Muscle layer of duodenum (tissue), 2 donors: ENCODE measurements at regions not wholly inside any gene's neighbourhood (a gene's known extent, or its start where the extent isn't known, plus 50 kb on each side); places are given as distances from the start of the nearest gene placed in this dataset.

Experiments
- H3K27ac ChIP-seq: one replicate; pipeline ENCODE4 v1.7.0; 2013; ENCODE audit warnings: mild to moderate bottlenecking, low read length
- H3K27me3 ChIP-seq: one replicate; pipeline ENCODE4 v1.7.0; 2013; ENCODE audit warnings: low read depth, mild to moderate bottlenecking, control low read depth, low read length
- H3K36me3 ChIP-seq, 2 donors: one replicate each; pipeline ENCODE4 v1.7.0; 2013; ENCODE audit warnings: low read length in 2 of 2, control low read depth in 1 of 2, mild to moderate bottlenecking in 1 of 2; ENCODE audit not compliant: insufficient read depth in 2 of 2, control insufficient read depth in 1 of 2
- H3K4me1 ChIP-seq, 2 donors: one replicate each; pipeline ENCODE4 v1.7.0; 2013; ENCODE audit warnings: low read length in 2 of 2, mild to moderate bottlenecking in 2 of 2, control low read depth in 1 of 2, moderate library complexity in 1 of 2; ENCODE audit not compliant: insufficient read depth in 2 of 2, control insufficient read depth in 1 of 2
- H3K4me3 ChIP-seq, 2 donors: one replicate each; pipeline ENCODE4 v1.7.0; 2013; ENCODE audit warnings: low read length in 2 of 2, low read depth in 1 of 2, mild to moderate bottlenecking in 1 of 2
- H3K9me3 ChIP-seq, 2 donors: one replicate each; pipeline ENCODE4 v1.7.0; 2013; ENCODE audit warnings: low read length in 2 of 2, control low read depth in 1 of 2, mild to moderate bottlenecking in 1 of 2; ENCODE audit not compliant: control insufficient read depth in 1 of 2
- donor health status: healthy.

- H3K27me3 ChIP-seq: peaks cover 3% of the 10 kb centered on the region
- H3K27ac ChIP-seq: no peak overlapping the region
- no peak overlapping the region for H3K4me3 ChIP-seq
- no peaks in the 10 kb centered on the region for H3K4me1 ChIP-seq
- no peaks in the 10 kb centered on the region for H3K36me3 ChIP-seq
- peaks cover 0 to 14% of the 10 kb centered on the region in 2 donors for H3K9me3 ChIP-seq
Measured at GRCh38 chr1:37282764-37283163, 191.6 kb upstream of the ZC3H12A start.

DNA sequence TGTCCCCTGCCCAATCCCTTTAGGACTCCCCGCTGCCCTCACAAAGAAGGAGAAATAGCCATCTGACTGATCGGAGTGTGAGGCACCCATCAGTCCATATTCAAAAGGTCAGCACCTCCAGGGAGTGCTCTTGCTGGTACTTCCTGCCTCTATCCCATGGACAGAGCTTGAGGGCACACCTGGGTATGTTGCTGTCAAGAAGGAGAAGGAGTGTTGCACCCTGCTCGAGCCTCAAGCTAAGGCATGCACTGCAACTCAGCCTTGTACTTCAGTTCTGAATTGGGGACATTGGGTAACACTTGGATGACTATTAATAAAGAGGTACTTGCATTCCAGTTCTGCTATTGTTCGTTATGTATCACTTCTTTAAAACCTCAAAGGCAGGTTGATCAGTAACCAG, 190.3 kb upstream of the ZC3H12A start:
- no peaks in the 10 kb centered on the region for H3K27me3 ChIP-seq
- H3K27ac ChIP-seq: no peak overlapping the region
- H3K9me3 ChIP-seq: peaks cover 0 to 14% of the 10 kb centered on the region in 2 donors
- no peaks in the 10 kb centered on the region for H3K4me1 ChIP-seq
- H3K36me3 ChIP-seq: no peaks in the 10 kb centered on the region
- no peak overlapping the region for H3K4me3 ChIP-seq

GRCh38 chr1:37286881-37287280, 187.5 kb upstream of the ZC3H12A start:
- no peaks in the 10 kb centered on the region for H3K4me1 ChIP-seq
- H3K36me3 ChIP-seq: no peaks in the 10 kb centered on the region
- H3K4me3 ChIP-seq: no peak overlapping the region
- peaks cover 0 to 3% of the 10 kb centered on the region in 2 donors for H3K9me3 ChIP-seq
- H3K27me3 ChIP-seq: no peaks in the 10 kb centered on the region
- no peak overlapping the region for H3K27ac ChIP-seq

GRCh38 chr1:37288900-37289299, 185.5 kb upstream of the ZC3H12A start:
- H3K9me3 ChIP-seq: peaks cover 0 to 3% of the 10 kb centered on the region in 2 donors
- H3K27me3 ChIP-seq: no peaks in the 10 kb centered on the region
- no peaks in the 10 kb centered on the region for H3K36me3 ChIP-seq
- H3K4me1 ChIP-seq: no peaks in the 10 kb centered on the region
- no peak overlapping the region for H3K27ac ChIP-seq
- H3K4me3 ChIP-seq: no peak overlapping the region

DNA sequence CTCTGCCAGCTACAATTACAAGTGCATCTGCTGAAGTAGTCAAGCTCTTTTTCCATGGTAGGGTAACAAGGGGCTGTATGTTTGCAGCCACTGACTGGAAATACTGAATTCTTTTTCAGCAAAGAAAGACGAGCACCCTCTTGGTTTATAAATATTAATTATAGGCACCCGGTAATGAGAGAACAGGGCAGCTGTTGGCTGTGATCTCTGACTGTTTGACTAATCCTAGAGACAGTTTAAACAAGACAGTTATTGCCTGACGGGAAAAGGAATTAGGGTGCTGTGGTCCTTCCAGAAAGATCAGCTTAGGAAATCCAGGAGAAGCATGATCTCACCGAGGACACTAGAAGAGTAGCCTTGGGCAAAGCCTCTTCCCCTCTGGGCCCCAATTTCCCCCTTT, 183.7 kb upstream of the ZC3H12A start:
- H3K4me1 ChIP-seq: no peaks in the 10 kb centered on the region
- H3K36me3 ChIP-seq: no peaks in the 10 kb centered on the region
- H3K9me3 ChIP-seq: peaks cover 0 to 3% of the 10 kb centered on the region in 2 donors
- no peak overlapping the region for H3K4me3 ChIP-seq
- no peak overlapping the region for H3K27ac ChIP-seq
- no peaks in the 10 kb centered on the region for H3K27me3 ChIP-seq

DNA sequence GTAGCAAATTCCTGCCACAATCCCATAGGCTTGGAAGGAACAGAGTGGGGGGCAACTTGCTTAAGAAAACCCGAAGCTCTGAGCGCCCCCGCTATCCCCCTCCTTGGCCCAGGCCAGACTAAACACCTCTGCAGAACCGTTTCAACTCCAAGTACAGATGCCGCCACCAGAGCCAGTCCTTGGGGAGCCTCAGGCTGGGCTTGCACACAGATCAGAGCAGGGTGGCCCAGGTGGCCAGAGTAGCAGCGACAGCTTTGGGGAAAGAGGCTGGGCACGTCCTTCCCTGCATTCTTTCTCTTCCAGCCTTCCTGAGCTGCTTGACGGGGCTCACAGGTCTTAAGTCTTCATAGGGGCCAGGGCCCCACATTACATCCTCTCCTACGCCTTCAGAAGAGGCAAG, 181.6 kb upstream of the ZC3H12A start:
- Histone ChIP-seq H3K36me3 (no peaks in the 10 kb centered on the region), H3K4me1 (no peaks in the 10 kb centered on the region), H3K27ac (no peak overlapping the region), H3K27me3 (no peaks in the 10 kb centered on the region), H3K9me3 (no peaks in the 10 kb centered on the region), H3K4me3 (no peak overlapping the region)

GRCh38 chr1:37294096-37294495, 180.3 kb upstream of the ZC3H12A start:
- Histone ChIP-seq H3K36me3 (no peaks in the 10 kb centered on the region), H3K27me3 (no peaks in the 10 kb centered on the region), H3K4me1 (no peaks in the 10 kb centered on the region), H3K9me3 (no peaks in the 10 kb centered on the region), H3K4me3 (no peak overlapping the region), H3K27ac (no peak overlapping the region)

DNA sequence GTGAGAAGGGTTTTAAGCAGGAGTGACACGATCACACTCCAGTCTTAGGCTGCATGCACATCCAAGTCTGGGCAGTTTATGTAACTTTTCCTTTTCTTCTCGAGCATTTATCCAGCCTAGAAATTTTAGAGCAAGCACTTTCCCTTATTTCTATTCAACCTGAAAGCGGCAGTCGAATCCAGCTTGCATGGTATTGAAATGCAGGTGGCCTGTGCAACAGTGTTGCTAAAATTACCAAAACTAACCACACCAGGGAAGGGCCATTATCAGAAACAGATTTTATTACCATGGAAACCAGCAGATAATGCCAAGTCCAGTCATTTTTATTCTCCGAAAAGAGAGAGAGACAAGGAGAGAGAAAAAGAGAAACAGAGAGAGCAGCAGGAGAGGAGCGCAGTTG, 179.9 kb upstream of the ZC3H12A start:
- Histone ChIP-seq H3K27me3 (no peaks in the 10 kb centered on the region), H3K9me3 (no peaks in the 10 kb centered on the region), H3K27ac (no peak overlapping the region), H3K4me1 (no peaks in the 10 kb centered on the region), H3K4me3 (no peak overlapping the region), H3K36me3 (no peaks in the 10 kb centered on the region)

- H3K36me3 ChIP-seq: no peaks in the 10 kb centered on the region
- H3K4me3 ChIP-seq: no peak overlapping the region
- no peak overlapping the region for H3K27ac ChIP-seq
- H3K27me3 ChIP-seq: no peaks in the 10 kb centered on the region
- H3K9me3 ChIP-seq: no peaks in the 10 kb centered on the region
- H3K4me1 ChIP-seq: no peaks in the 10 kb centered on the region
Measured at GRCh38 chr1:37298769-37299168, 175.6 kb upstream of the ZC3H12A start.

- Histone ChIP-seq H3K4me1 (no peaks in the 10 kb centered on the region), H3K4me3 (no peak overlapping the region), H3K36me3 (no peaks in the 10 kb centered on the region), H3K27me3 (no peaks in the 10 kb centered on the region), H3K27ac (no peak overlapping the region), H3K9me3 (no peaks in the 10 kb centered on the region)
Measured at GRCh38 chr1:37299216-37299615, 175.2 kb upstream of the ZC3H12A start.

DNA sequence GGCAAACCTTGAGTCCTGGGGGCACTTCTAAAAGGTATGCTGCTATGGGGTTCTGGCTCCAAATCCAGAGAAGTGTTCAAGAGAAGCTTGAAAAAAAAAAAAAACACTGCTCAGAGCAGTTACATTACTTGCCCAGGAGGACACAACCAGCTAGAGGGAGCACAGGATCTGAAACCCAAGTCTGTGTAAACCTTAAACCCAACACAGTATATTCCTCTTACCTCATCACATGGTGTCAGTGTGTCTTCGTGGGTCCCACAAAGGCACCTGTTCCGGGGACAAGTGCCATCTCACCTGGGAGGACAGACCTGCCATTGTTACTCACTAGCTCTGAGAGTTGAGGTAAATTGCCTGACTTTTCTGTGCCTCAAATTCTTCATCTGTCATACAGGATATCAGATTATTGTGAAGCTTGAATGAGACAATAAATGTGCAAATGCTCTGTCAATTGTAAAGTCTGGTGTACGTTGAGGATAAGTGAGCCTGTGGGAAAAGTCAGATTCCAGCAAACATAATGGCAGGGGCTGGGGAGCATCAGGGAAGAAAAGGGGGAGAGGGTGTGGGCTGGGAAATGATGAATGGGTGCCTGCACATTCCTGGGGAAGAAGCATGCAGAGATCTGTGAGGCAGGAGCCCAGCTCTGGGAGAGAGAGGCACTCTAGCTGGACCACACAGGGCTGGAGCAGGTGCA, 170.4 kb upstream of the ZC3H12A start:
- peaks cover 0 to 7% of the 10 kb centered on the region in 2 donors for H3K4me1 ChIP-seq
- H3K9me3 ChIP-seq: no peaks in the 10 kb centered on the region
- H3K27me3 ChIP-seq: no peaks in the 10 kb centered on the region
- no peaks in the 10 kb centered on the region for H3K36me3 ChIP-seq
- H3K4me3 ChIP-seq: no peak overlapping the region
- H3K27ac ChIP-seq: no peak overlapping the region

- H3K27ac ChIP-seq: no peak overlapping the region
- H3K36me3 ChIP-seq: no peaks in the 10 kb centered on the region
- H3K4me1 ChIP-seq: peaks cover 0 to 7% of the 10 kb centered on the region in 2 donors
- no peaks in the 10 kb centered on the region for H3K27me3 ChIP-seq
- H3K9me3 ChIP-seq: no peaks in the 10 kb centered on the region
- H3K4me3 ChIP-seq: no peak overlapping the region
Measured at GRCh38 chr1:37305108-37305507, 169.3 kb upstream of the ZC3H12A start.
